ENCODE measurements at regions not wholly inside any gene's neighbourhood (a gene's known extent, or its start where the extent isn't known, plus 50 kb on each side); places are given as distances from the start of the nearest gene placed in this dataset.

GRCh38 chr14:34020014-34020413, 69.1 kb upstream of the EGLN3 start:
- no peak for TF ChIP-seq CTCF (IDR thresholded peaks at IDR 0.05; ENCODE audit: extremely low read depth, low read depth, low read length)
- DNase-seq (ENCODE audit: insufficient read length, low spot score, missing footprints), result no peak
- Histone ChIP-seq H4K20me1 (ENCODE audit: insufficient read depth, low read length) (no peaks in the 10 kb centered on the region), H3K27ac (ENCODE audit: low read depth, low read length) (no peak overlapping the region), H3K4me3 (ENCODE audit: insufficient read depth, low read length) (no peak overlapping the region), H2AFZ (ENCODE audit: low read length) (no peak overlapping the region), H3K9me3 (ENCODE audit: low read depth, low read length) (no peaks in the 10 kb centered on the region), H3K4me1 (ENCODE audit: insufficient read depth, low read length) (no peaks in the 10 kb centered on the region), H3K79me2 (ENCODE audit: insufficient read depth, low read length) (no peaks in the 10 kb centered on the region), H3K36me3 (ENCODE audit: insufficient read depth, low read length) (no peaks in the 10 kb centered on the region), H3K27me3 (ENCODE audit: insufficient read depth, low read length) (peaks cover 2% of the 10 kb centered on the region), H3K4me2 (ENCODE audit: insufficient read depth, low read length) (no peak overlapping the region)

GRCh38 chr14:34018564-34019244, 67.8 kb upstream of the EGLN3 start:
- H3K27ac ChIP-seq (ENCODE audit: low read depth, low read length), result no peak overlapping the region
- H3K4me2 ChIP-seq (ENCODE audit: insufficient read depth, low read length), result no peak overlapping the region
- no peak for DNase-seq (ENCODE audit: insufficient read length, low spot score, missing footprints)
- no peaks in the 10 kb centered on the region for H3K9me3 ChIP-seq (ENCODE audit: low read depth, low read length)
- H3K4me1 ChIP-seq (ENCODE audit: insufficient read depth, low read length), result no peaks in the 10 kb centered on the region
- peaks cover 2% of the 10 kb centered on the region for H3K27me3 ChIP-seq (ENCODE audit: insufficient read depth, low read length)
- no peaks in the 10 kb centered on the region for H3K36me3 ChIP-seq (ENCODE audit: insufficient read depth, low read length)
- peak overlapping the region; percentile 41 for H2AFZ ChIP-seq (ENCODE audit: low read length)
- no peak for TF ChIP-seq CTCF (IDR thresholded peaks at IDR 0.05; ENCODE audit: extremely low read depth, low read depth, low read length)
- no peaks in the 10 kb centered on the region for H4K20me1 ChIP-seq (ENCODE audit: insufficient read depth, low read length)
- H3K79me2 ChIP-seq (ENCODE audit: insufficient read depth, low read length), result no peaks in the 10 kb centered on the region
- no peak overlapping the region for H3K4me3 ChIP-seq (ENCODE audit: insufficient read depth, low read length)

DNA sequence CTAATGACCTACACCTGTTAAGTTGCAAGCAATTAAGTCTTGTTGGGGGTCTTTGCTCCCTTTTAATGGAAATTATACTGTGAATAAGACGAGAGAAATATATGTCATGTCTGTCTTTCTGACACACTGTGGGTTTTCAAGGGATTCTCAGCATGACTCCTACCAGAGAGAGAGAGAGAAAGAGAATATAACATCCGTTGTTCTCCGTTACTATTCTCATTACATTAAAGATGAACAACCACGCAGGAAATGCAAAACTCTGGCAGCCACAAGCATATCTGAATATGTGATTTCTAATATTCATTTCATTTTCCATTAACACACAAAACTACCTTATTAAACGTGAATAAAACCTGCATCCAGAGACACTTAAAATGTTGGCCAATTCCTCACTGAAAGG, 67.3 kb upstream of the EGLN3 start:
- Histone ChIP-seq H3K4me3 (ENCODE audit: insufficient read depth, low read length) (no peak overlapping the region), H3K36me3 (ENCODE audit: insufficient read depth, low read length) (no peaks in the 10 kb centered on the region), H3K9me3 (ENCODE audit: low read depth, low read length) (no peaks in the 10 kb centered on the region), H3K79me2 (ENCODE audit: insufficient read depth, low read length) (no peaks in the 10 kb centered on the region), H2AFZ (ENCODE audit: low read length) (peak overlapping the region; percentile 41), H4K20me1 (ENCODE audit: insufficient read depth, low read length) (no peaks in the 10 kb centered on the region), H3K27ac (ENCODE audit: low read depth, low read length) (no peak overlapping the region), H3K4me2 (ENCODE audit: insufficient read depth, low read length) (no peak overlapping the region), H3K4me1 (ENCODE audit: insufficient read depth, low read length) (no peaks in the 10 kb centered on the region), H3K27me3 (ENCODE audit: insufficient read depth, low read length) (peaks cover 2% of the 10 kb centered on the region)
- TF ChIP-seq CTCF (IDR thresholded peaks at IDR 0.05; ENCODE audit: extremely low read depth, low read depth, low read length), result no peak
- no peak for DNase-seq (ENCODE audit: insufficient read length, low spot score, missing footprints)

DNA sequence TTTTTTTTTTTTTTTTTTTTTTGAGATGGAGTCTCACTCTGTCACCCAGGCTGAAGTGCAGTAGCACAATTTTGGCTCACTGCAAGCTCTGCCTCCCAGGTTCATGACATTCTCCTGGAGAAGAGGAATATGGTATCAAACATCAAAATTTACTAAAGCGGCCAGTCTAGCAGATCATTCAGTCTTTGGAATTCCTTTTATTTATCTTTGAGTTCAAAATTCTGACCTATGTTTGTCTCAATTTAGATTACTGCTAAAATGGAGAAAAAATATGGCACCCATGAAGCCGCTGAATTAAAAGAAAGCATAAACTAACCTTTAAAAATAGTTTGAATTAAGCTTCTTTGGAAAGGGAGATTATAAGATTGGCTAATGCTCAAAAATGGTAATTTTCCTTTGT, 64.5 kb upstream of the EGLN3 start:
- no peaks in the 10 kb centered on the region for H3K9me3 ChIP-seq (ENCODE audit: low read depth, low read length)
- H3K36me3 ChIP-seq (ENCODE audit: insufficient read depth, low read length), result no peaks in the 10 kb centered on the region
- H3K4me3 ChIP-seq (ENCODE audit: insufficient read depth, low read length), result no peak overlapping the region
- H4K20me1 ChIP-seq (ENCODE audit: insufficient read depth, low read length), result no peaks in the 10 kb centered on the region
- peaks cover 2% of the 10 kb centered on the region for H3K27me3 ChIP-seq (ENCODE audit: insufficient read depth, low read length)
- no peak overlapping the region for H3K27ac ChIP-seq (ENCODE audit: low read depth, low read length)
- H3K79me2 ChIP-seq (ENCODE audit: insufficient read depth, low read length), result no peaks in the 10 kb centered on the region
- no peak for TF ChIP-seq CTCF (IDR thresholded peaks at IDR 0.05; ENCODE audit: extremely low read depth, low read depth, low read length)
- no peaks in the 10 kb centered on the region for H3K4me1 ChIP-seq (ENCODE audit: insufficient read depth, low read length)
- DNase-seq (ENCODE audit: insufficient read length, low spot score, missing footprints), result no peak
- H2AFZ ChIP-seq (ENCODE audit: low read length), result no peak overlapping the region
- no peak overlapping the region for H3K4me2 ChIP-seq (ENCODE audit: insufficient read depth, low read length)

Measured in osteoblast (primary cell).